HL-60 (cell line): ENCODE measurements at regions not wholly inside any gene's neighbourhood (a gene's known extent, or its start where the extent isn't known, plus 50 kb on each side); places are given as distances from the start of the nearest gene placed in this dataset.

Experiments
- DNase-seq, 2 experiments: peaks; one replicate each; pipeline ENCODE4 v3.0.0-alpha.2; 2010 to 2020; ENCODE audit warnings: low read depth in 1 of 2, low spot score in 1 of 2
- H3K27ac ChIP-seq: fragments of 250-450 bp; sonication (Bioruptor Pico); replicated peaks from 2 replicates; pipeline ENCODE4 v1.5.1; 2020; ENCODE audit warnings: mild to moderate bottlenecking, moderate library complexity
- H3K27me3 ChIP-seq: fragments of 250-450 bp; sonication (Bioruptor Pico); 2 replicates; pipeline ENCODE4 v1.5.1; 2021; ENCODE audit warnings: mild to moderate bottlenecking, moderate library complexity; ENCODE audit not compliant: insufficient read depth, poor library complexity, severe bottlenecking
- H3K4me3 ChIP-seq: replicated peaks from 2 replicates; pipeline ENCODE4 v1.5.1; 2011; ENCODE audit warnings: mild to moderate bottlenecking, control low read depth, low read length; ENCODE audit not compliant: insufficient read depth
- GABPA ChIP-seq: IDR thresholded peaks from 2 replicates; pipeline ENCODE4 v1.6.1; 2012; ENCODE audit warnings: low read depth
- POLR2AphosphoS5 ChIP-seq: IDR thresholded peaks from 2 replicates; pipeline ENCODE4 v1.6.1; 2012; ENCODE audit warnings: low read depth
- SPI1 ChIP-seq: IDR thresholded peaks from 2 replicates; pipeline ENCODE4 v1.6.1; 2012; ENCODE audit warnings: low read depth, mild to moderate bottlenecking, borderline replicate concordance
- TF ChIP-seq, protein P1 (sequence below): IDR thresholded peaks from one replicate; pipeline ENCODE4 v1.5.1; 2011; ENCODE audit warnings: low read length, control low read depth, inconsistent platforms; ENCODE audit not compliant: insufficient read depth
- TF ChIP-seq, protein P2 (sequence below): IDR thresholded peaks from 2 replicates; pipeline ENCODE4 v1.6.1; 2012; ENCODE audit warnings: low read depth; ENCODE audit not compliant: insufficient replicate concordance

DNA sequence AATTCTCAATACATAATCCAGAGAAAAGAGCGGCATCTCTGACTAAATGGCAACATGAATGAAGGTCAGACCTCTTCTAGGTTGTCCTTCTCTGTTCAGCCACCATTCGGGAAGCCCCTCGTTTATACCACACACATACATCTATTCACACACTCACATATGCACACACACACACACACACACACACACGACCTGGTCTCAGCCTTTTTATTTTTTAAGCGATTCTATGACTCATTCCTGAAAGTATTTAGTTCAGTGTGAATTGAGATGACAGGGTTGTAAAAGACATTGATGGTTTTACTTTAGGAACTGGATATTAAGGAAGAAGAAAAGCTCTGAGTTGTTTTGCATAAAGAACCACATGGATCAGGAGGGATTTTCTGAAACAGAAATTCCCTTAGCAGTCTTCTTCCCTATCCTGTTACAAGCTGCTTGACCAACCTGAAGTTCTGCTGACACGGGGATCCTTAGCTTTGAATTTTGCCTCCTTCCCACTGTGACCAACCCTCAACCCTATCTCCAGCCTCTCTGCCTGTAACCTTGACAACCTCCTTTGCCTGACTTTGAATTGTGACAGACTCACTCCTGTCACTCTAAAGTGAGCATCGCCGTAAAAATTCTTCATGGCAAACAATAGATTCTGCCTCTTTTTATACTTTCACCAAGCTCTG, 383.1 kb upstream of the ESRRG start:
- Histone ChIP-seq H3K27ac (no peak overlapping the region), H3K4me3 (no peak overlapping the region), H3K27me3 (peaks cover 3% of the 10 kb centered on the region)
- TF ChIP-seq, protein P1, sequence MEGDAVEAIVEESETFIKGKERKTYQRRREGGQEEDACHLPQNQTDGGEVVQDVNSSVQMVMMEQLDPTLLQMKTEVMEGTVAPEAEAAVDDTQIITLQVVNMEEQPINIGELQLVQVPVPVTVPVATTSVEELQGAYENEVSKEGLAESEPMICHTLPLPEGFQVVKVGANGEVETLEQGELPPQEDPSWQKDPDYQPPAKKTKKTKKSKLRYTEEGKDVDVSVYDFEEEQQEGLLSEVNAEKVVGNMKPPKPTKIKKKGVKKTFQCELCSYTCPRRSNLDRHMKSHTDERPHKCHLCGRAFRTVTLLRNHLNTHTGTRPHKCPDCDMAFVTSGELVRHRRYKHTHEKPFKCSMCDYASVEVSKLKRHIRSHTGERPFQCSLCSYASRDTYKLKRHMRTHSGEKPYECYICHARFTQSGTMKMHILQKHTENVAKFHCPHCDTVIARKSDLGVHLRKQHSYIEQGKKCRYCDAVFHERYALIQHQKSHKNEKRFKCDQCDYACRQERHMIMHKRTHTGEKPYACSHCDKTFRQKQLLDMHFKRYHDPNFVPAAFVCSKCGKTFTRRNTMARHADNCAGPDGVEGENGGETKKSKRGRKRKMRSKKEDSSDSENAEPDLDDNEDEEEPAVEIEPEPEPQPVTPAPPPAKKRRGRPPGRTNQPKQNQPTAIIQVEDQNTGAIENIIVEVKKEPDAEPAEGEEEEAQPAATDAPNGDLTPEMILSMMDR = no peak
- no peak for TF ChIP-seq GABPA
- no peak for TF ChIP-seq SPI1
- TF ChIP-seq, protein P2, sequence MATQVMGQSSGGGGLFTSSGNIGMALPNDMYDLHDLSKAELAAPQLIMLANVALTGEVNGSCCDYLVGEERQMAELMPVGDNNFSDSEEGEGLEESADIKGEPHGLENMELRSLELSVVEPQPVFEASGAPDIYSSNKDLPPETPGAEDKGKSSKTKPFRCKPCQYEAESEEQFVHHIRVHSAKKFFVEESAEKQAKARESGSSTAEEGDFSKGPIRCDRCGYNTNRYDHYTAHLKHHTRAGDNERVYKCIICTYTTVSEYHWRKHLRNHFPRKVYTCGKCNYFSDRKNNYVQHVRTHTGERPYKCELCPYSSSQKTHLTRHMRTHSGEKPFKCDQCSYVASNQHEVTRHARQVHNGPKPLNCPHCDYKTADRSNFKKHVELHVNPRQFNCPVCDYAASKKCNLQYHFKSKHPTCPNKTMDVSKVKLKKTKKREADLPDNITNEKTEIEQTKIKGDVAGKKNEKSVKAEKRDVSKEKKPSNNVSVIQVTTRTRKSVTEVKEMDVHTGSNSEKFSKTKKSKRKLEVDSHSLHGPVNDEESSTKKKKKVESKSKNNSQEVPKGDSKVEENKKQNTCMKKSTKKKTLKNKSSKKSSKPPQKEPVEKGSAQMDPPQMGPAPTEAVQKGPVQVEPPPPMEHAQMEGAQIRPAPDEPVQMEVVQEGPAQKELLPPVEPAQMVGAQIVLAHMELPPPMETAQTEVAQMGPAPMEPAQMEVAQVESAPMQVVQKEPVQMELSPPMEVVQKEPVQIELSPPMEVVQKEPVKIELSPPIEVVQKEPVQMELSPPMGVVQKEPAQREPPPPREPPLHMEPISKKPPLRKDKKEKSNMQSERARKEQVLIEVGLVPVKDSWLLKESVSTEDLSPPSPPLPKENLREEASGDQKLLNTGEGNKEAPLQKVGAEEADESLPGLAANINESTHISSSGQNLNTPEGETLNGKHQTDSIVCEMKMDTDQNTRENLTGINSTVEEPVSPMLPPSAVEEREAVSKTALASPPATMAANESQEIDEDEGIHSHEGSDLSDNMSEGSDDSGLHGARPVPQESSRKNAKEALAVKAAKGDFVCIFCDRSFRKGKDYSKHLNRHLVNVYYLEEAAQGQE = no peak
- TF ChIP-seq POLR2AphosphoS5 = no peak
- DNase-seq = no peak

DNA sequence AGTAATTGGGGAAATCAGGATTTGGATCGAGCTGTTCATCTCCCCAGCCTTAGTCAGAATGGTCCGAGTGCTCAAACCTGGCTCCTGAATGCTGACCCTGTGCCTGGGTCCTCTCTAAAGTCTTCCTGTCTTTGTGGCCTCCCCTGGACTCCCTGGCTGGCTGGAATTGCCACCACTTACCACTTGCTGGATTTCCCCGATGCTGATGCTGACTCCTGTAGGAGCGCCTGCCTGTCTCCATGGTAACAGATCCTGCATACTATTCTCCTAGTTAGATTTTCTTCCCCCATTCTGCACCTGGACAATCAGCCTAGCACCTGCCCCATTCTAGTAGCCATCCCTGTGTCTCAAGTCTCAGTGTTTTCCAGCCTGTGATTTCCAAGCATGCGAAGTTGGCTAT, 382.2 kb upstream of the ESRRG start:
- no peak for DNase-seq
- Histone ChIP-seq H3K27ac (no peak overlapping the region), H3K4me3 (no peak overlapping the region), H3K27me3 (peaks cover 3% of the 10 kb centered on the region)
- no peak for TF ChIP-seq GABPA
- no peak for TF ChIP-seq SPI1
- no peak for TF ChIP-seq POLR2AphosphoS5
- TF ChIP-seq, protein P2 = no peak
- TF ChIP-seq, protein P1 = no peak

DNA sequence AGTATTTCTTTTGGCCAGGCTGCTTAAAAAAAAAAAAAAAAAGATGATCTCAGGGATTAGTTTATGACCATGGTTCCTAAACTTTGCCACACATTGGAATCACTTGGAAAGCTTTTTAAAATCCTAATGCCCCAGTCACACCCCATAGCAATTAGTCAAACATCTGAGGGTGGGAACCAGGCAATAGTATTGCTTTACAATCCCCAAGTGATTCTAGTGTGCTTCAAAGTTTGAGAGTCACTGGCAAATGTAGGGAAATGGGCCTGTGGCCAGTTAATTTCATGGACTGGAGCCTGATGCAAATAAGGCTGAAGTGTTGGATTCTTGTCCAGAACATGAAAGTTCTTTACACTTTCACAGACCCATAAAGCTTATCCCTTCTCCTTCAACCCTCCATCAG, 374.6 kb upstream of the ESRRG start:
- Histone ChIP-seq H3K4me3 (no peak overlapping the region), H3K27ac (no peak overlapping the region), H3K27me3 (no peaks in the 10 kb centered on the region)
- no peak for DNase-seq
- TF ChIP-seq, protein P1 = no peak
- TF ChIP-seq, protein P2 = no peak
- no peak for TF ChIP-seq SPI1
